ENCODE measurements at regions not wholly inside any gene's neighbourhood (a gene's known extent, or its start where the extent isn't known, plus 50 kb on each side); places are given as distances from the start of the nearest gene placed in this dataset.

GRCh38 chr2:142687509-142687908 is 190.0 kb upstream of the KYNU start:
- TF ChIP-seq CTCF (conservative IDR thresholded peaks at IDR 0.05 in 1 of 2, IDR thresholded peaks at IDR 0.05 in 1 of 2; ENCODE audit: extremely low read depth in 1 of 2, insufficient read depth in 1 of 2, low read depth in 1 of 2, low read length in 2 of 2): no peak
- no peak for TF ChIP-seq EZH2 (IDR thresholded peaks at IDR 0.05; ENCODE audit: borderline replicate concordance, low read length)
